Stromal cell of bone marrow (primary cell): ENCODE measurements at regions not wholly inside any gene's neighbourhood (a gene's known extent, or its start where the extent isn't known, plus 50 kb on each side); places are given as distances from the start of the nearest gene placed in this dataset.
A peak's percentile ranks its signal among the peaks of the same experiment; 100 is the strongest.
"Not testable (repeated sequence)": the region's sequence is repeated elsewhere in the genome, so short reads cannot be mapped to it uniquely, and the experiment has no call there.

Experiments used
- DNase-seq: peaks from one replicate; pipeline ENCODE4 v3.0.0-alpha.2; 2012; ENCODE audit warnings: low read depth

DNA sequence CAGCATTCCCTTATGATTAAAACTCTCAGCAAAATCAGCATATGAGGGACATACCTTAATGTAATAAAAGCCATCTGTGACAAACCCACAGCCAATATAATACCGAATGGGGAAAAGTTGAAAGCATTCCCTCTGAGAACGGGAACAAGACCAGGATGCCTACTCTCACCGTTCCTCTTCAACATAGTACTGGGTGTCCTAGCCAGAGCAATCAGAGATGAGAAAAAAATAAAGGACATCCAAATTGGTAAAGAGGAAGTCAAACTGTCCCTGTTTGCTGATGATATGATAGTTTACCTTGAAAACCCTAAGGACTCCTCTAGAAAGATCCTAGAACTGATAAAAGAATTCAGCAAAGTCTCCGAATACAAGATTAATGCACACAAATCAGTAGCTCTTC is 141.6 kb upstream of the MAN1A1 start:
- not testable (repeated sequence) for DNase-seq

DNA sequence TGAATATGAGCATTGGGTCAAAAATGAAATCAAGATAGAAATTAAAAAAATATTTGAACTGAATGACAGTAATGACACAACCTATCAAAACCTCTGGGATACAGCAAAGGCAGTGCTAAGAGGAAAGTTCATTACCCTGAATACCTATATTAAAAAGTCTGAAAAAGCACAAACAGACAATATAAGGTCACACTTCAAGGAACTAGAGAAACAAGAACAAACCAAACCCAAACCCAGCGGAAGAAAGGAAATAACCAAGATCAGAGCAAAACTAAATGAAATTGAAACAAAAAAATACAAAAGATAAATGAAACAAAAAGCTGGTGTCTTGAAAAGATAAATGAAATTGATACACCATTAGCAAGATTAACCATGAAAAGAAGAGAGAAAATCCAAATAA is 140.5 kb upstream of the MAN1A1 start:
- DNase-seq = not testable (repeated sequence)

DNA sequence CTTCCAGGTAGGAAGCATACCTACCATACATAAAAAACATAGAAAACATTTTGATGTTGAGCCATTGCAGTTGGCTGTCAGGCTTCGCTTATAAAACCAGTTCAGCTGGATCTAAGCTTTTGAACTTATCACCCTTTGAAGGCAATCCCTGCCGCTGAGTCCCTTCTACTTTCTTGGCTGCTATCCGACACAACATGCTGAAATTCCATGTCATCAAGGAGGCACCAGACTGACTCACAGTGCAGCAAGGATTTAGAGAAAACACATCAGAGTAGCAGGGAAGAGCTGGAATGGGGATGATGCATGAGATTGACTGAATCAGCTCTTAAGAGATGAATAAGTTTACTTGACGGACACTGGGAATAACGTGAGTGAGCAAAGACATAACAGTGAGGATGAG is 135.0 kb upstream of the MAN1A1 start:
- peak; percentile 96 for DNase-seq

DNA sequence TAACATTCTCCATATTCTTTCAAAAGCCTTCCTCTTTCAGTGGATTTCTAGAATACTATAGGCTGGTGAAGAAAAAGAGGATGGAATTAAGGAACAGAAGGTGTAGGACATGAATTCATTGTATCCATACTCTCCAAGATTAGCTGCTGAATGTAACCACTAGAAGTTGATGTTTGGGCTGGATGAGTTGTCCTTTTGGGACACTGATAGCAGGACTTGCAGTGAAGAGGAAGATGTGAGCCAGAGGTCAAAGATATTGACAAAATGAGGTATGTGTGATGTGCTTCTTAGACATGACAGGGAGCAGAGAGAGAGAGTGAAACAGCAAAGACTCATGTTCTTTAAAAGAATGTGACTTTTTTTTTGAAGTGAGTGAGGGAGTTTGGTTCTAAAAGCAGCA is 134.3 kb upstream of the MAN1A1 start:
- no peak for DNase-seq

DNA sequence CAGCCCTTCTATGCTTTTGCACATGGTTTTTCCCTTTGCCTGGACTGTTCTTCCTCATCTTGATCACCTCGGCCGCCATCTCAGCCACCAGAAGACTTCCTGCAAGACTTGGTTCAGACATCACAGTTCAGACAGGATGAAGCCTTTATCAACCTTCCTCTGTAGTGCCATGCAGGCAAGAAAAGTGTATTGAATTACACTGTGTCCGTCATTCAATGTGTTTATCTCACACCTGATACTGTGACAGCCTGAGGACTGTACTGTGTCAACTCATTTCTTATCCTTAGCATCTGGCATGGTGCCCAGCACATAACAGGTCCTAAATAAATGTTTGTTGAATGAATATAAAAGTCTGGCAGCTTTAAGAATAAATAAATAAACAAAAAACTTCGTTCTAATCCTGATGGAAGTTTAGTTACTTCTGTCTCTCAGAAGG is 133.3 kb upstream of the MAN1A1 start:
- no peak for DNase-seq

DNA sequence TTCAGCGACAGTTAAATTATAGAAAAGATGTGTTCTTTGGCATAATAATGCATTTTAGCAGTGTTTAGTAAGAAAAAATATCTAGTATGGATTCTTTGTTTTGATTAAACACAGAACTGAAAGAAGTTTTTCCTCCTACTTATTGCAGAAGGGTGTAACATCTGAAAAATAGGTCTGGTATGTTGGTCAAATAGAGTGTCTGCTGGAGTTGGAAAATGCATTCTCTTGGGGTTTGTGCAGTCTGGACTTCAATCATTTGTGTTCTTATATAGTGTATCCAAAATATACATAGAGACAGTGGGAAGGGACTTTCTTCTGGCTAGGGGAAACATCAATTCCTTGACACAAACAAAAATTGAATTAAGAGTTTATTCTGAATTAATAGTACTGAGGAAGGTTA is 132.4 kb upstream of the MAN1A1 start:
- DNase-seq = no peak

DNA sequence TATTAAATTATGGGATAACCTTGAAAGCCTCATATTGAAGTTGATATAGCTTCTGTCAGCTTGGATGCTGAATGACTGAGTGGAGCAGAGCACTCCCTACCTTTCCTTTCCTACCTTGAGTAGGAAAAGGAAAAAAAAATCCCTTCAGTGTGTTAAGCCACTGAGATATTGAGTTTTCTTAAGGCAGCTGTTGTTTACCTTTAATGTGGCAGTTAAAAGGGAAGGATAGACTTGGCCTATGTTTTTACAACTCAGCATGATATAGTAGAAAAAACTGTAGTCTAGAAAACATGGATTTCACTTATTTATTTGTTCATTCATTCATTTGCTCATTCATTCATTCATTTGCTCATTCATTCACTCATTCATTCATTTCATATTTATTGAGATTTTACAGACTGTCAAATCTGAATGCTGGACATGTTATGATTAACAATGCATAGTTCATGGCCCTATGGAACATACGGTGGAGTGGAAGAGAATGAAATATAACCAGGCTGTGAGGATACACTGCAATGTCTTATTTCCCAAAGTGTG is 131.5 kb upstream of the MAN1A1 start:
- DNase-seq = no peak

DNA sequence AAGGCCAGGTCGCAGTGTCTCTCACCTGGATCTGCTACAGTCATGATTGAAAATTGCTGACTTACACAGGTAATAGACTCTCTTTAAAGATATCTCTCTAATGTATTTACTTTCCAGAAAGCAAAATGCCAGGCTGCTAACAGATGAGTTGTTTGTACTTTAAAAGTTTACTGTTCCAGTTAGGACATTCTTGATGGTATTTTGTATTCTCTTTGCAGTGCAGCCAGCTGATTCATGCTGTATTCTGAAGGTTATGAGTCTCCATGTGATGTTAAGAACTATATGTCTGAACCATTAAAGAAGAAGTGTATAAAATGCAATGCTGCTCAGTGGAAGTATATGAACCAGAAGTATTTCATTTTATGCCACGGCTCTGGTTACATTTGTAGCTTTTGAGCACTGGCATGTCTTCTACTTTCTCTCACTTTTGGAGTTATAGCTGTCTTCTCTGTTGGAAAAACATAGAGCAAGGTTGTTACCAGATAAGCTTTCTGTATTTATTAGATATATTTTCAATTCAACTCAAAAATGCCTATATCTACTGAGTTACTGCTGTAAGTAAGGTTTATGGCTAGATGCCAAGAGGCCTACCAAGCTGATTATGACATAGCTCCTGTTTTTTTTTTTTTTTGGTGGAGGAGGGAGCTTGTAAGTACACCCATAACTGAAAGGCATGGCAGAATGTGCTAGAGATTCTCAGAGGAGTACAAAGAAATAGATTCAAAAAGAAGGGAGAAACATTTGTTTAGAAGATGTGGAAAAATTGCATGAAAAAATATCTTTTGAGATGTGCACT is 130.5 kb upstream of the MAN1A1 start:
- peak; percentile 17 for DNase-seq

DNA sequence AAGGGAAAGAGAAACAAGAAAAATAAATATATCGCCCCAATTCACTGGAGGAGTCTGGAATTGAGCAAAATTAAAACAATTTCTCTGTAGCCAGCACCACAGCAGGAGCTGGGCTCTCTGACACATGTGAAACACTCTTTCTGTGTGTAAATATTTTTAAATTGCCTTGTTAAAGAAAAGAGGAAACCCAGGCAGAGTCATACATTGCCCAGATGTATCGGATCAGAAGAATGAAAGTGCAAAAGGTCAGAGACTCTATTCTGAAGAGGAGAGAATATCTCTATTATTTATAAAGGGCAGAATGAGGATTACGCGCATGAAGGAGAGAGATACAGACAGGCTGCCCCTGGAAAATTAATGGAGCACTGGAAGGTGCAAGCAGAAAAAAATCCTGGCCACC is 127.0 kb upstream of the MAN1A1 start:
- DNase-seq = no peak

DNA sequence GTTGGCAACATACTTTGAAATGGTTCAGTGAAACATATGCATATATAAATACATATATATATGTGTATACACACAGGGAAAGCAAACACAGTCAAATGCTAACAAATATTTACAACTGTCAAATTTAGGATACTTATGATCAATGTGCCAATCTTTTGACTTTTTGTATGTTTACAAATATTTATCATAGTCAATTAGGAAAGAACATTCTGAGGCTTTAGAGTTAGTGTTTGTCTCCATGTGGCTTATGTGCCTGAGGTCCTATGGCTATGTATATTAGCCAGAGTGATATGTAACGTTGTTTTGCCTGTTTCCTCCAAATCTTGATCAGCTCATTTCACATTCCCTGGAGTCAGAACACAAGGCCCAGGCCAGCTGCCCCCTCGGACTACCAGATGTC is 126.5 kb upstream of the MAN1A1 start:
- DNase-seq = no peak

DNA sequence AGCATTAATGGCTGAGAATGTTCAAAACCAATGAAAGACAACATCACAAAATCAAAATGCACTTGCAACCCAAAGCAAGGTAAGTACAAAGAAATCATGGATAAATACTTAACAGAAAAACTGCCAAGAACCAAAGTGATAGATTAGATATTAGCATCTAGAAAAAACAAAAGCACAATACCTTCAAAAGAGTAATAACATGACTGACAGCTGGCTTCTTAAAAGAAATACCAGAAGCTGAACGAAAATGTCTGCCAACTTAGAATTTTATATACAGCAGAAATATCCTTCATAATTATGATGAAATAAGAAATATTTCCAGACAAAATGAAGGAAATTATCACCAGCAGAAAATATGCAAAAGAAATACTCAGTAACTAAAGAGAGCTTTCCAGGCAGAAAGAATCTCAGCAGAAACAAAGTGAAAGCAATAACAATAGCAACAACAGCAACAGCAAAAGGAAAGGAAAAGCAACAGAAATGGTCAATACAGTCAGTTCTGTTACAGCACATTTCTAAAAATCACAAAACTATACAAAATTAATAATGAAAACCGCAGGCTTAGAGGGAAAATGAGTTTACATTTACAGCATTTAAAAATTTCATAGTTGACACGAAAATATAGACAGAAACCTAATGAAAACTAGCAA is 121.5 kb upstream of the MAN1A1 start:
- DNase-seq = no peak

DNA sequence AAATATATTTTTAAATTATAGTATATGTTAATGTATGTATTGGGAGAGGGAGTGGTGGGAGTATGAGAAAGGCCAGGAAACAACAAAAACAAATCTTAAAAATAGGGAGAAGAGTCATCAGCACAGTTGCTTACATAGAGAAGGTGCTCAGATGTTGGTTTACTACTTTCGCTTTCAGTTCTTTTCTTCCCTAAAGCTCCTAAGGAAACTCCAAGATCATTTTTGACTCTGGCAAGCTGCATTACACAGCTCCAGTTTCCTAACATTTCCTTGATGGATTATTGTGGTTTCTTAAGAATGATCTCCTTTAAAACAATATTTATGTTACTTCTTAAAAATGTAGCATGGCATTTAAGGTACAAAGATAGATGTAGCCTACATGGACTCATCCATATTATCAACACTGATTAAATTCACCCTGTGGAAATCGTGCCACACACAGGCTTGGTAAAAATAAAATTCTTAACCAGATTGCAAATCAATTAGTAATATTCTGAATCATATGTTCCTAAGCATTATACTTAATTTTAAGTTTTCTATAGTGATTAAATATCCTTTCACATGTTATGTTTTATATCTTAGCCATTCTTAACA is 118.0 kb upstream of the MAN1A1 start:
- peak; percentile 25 for DNase-seq

DNA sequence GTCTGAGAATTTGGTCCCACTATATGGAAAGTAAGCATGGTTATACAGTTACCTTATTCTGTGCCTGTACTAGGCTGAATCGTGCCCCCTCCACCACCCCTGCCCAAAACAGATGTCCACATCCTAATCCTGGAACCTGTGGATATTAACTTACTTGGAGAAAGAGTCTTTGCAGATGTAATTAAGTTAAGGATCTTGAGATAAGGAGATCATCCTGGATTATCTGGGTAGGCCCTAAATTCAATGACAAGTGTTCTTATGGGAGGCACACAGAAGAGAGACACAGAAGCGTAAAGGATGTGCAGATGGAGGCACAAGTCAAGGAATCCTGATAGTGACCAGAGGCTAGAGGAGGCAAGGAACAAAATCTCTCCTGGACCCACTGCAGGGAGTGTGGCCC is 116.7 kb upstream of the MAN1A1 start:
- no peak for DNase-seq

DNA sequence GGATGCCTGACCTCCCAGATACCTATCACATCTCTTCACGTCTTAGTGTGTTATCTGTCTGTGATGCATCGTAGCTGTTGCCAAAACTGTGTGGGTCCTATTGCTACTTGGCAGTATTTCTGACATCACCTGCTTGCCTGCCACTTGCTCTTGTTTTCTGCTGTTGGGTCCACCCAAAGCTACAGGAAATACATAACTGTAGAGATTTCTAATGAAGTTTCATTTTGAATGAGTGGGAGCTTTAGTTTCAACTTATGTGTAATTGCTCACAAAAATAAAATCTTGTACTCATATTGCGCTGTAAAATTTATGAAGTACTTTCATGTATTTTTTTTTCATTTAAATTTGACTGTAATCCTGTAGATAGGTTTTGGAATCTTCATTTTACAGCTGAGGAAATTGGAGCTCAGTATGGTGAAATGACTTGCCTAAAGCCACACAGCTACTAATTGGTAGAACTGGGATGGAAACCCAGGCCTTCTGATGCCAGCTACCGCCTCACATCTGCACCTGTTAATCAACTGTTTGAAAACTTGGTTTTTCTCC is 113.6 kb upstream of the MAN1A1 start:
- DNase-seq = no peak

DNA sequence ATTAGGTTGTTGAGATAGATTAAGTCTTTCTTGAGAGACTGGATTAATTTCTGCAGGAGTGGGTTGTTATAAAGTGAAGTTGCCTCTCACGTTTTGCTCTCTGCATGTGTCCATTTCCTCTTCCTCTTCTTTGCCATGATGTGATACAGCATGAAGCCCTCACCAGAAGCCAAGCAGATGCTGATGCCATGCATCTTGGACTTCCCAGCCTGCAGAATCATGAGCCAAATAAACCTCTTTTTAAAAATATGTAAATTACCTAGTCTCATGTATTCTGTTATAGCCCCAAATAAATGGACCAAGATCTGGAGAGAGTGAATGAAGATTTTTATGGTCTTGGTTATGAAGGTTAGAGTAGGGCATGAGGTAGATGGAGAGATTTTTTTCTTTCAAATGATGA is 111.6 kb upstream of the MAN1A1 start:
- no peak for DNase-seq

DNA sequence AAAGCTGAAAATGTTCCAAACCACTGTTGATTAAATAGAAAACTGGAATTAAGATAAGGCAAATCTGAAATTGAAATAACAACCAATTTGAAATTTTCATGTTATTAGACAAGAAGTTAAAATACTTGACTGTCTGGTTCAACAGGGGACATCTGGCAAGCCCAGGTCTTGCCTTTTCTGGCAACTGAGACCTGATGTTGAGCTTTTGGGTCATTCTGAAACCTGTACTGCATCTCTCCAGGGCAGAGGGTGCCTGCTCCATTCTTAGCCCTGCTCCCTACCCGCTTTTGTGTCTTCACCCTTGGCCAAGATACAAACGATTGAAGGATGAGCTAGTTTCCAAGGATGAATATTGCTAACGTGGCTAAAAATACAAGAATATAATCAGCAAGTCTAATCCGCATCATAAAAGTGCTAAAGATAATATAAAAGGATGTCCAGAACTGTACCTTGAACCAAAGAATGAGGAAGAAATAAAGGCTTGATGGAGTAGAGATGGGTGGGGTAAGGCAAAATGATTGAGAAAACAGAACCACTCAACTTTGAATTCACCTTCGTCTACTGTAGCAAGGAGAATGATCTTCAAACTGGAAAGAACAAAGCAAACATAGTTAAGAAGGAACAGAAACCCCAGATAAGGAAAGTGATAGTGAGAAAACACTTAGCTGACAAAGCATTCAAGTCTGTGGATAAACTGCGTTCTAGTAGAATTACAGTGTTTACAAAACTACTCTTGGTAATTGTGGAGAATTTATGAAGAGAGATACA is 109.8 kb upstream of the MAN1A1 start:
- DNase-seq = no peak

DNA sequence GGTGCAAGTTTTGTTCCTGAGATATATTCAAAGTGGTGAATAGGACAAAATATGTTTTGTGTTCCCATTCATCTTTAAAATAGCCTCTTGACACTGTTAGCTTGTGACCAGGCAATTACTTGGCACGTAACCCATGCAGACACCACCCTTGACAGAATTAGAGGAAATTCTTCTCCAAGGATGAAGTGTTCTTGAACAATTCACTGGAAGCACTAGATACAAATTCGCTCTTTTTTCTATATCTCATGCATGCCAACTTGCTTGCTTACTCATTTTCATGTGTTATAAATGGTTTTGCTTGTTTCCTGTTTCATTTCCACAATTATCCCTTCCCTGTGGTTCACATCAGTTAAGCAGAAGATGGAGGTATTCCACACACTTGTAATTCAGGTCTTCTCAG is 105.2 kb upstream of the MAN1A1 start:
- DNase-seq = peak; percentile 22

DNA sequence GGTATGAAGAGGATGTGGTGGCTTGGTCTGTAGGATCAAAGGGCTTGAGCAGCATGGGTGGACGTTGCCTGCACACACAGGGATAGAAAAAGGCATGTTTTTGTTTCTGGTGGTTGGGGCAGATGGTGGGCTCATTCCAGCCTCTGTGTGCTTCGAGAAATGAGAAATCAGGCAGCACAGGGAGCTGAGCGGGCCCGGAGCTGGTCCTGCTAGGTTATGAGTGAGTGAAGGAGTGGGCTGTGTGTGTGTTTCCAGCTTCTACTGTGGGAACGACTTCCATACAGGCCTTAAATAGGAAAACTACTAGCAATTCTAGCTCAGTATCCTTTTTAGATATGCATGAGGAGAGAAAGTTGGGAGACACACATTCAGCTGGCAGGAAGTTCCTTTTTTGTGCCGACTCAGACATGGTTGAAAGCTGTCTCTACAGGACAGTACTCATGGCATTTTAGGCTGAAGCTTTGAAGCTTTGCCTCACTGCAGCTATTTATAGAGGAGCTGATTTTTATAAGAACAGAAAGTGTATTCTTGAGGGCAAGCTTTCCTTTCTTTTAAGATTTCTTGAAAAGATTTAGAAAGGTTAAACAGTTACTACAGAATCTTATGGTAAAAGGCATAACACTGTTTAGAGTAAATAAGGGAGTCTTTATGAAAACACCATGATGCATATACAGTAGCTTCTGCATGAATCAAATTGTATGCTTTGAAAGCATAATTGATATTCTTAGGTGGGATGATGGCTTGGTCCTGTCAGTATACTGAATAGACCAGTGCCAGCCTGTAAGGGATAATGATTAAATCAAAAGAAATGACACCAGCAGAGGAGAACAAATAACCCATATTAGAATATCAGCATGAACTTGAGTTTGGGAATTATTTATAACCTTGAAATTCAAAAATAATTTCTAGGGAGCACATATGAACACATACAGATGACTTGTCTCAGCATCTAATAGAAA is 104.0 kb upstream of the MAN1A1 start:
- no peak for DNase-seq

DNA sequence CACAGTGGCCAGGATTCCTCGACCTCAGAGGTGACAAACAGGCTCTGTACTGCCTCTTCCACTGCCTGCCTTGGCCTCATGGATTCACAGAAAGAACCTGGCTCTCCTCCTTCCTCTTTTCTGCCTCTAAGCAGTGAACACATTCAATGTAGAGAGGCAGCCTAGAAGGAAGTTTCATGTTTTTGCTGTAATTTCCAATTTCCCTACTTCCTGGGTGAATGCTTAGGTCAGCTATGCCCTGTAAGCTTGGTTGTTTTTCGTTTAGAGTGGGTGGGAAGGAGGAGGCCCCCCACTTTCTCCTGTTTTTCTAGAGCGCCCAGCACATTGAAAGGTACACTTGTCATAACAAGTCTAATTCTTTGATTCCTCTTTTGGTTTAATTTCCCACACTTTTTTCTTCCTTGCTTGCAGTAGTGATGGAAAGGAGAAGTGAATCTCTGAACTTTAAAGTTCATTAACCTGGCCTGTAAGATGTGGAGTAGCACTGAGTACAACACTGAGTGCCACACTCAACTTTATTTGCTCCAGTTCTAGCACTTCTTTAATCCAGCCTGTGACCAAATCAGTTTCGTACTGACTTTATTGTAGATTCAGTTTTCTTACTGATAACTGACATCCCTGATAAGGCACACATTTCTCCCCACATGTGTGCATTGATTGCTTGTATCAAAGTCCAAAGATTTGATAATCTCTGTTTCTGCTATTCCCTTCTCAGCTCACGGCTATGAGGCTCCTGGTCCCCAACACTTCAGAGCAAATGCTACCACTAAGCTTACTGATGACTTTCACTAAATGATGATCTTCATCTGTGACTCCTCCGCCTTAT is 100.0 kb upstream of the MAN1A1 start:
- no peak for DNase-seq

DNA sequence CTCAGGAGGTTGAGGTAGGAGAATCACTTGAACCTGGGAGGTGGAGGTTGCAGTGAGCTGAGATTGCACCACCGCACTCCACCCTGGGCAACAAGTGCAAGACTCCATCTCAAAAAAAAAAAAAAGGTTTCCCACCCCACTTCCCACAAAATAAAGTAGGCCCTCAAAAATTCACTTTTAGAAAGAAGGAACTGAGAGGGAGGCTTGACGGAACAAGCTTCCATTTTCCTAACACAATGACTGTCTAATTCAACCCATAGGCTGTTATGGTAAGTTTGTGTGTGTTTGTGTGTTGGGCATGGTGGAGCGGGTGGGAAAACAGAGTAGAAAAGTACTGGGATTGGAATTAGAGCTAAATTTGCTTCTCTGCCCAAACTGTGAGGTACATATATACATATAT is 98.4 kb upstream of the MAN1A1 start:
- DNase-seq = no peak
